GM21619 (cell line): ENCODE measurements at regions not wholly inside any gene's neighbourhood (a gene's known extent, or its start where the extent isn't known, plus 50 kb on each side); places are given as distances from the start of the nearest gene placed in this dataset.
"Not testable (repeated sequence)": the region's sequence is repeated elsewhere in the genome, so short reads cannot be mapped to it uniquely, and the experiment has no call there.

Experiments
- ATAC-seq: cut with Tn5 transposase; IDR thresholded peaks from one replicate; pipeline ENCODE4 v1.9.1; 2021; ENCODE audit not compliant: unreplicated experiment

DNA sequence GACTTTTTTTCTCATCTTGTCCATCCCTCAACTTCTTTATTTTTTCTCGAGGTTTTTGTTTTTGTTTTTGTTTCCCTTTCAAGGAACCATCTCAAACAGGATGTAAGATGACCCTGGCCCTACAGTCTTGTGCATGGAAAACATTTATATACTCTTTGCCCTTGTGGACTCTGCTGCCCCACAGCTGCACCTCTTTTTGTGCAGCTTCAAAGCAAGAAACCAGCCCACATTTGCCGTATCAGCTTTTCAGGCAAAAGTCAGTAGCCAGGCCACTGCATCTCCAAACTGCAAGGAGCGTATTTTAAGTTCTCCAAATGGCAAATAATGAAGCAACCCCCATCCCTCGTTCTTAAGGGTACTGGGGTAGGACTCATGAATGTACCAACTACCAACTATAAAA, 756.5 kb downstream of the C4orf33 start:
- ATAC-seq, result no peak

DNA sequence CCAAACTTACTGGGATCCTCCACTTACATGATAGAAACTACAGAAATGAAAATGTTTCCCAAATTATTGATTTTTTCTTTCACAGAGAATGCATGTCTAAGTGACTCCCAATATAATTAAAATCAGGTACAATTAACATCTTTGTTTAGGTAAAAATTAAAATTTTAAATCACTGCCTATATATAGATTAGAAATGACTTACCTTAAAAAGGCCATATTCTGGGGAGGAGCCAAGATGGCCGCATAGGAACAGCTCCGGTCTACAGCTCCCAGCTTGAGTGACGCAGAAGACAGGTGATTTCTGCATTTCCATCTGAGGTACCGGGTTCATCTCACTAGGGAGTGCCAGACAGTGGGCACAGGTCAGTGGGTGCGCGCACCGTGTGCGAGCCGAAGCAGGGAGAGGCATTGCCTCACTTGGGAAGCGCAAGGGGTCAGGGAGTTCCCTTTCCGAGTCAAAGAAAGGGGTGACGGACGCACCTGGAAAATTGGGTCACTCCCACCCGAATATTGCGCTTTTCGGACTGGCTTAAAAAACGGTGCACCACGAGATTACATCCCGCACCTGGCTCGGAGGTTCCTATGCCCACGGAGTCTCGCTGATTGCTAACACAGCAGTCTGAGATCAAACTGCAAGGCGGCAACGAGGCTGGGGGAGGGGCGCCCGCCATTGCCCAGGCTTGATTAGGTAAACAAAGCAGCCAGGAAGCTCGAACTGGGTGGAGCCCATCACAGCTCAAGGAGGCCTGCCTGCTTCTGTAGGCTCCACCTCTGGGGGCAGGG, 757.9 kb downstream of the C4orf33 start:
- ATAC-seq, result not testable (repeated sequence)

- ATAC-seq, result no peak
Observed at GRCh38 chr4:129862461-129862860, 766.5 kb downstream of the C4orf33 start.

DNA sequence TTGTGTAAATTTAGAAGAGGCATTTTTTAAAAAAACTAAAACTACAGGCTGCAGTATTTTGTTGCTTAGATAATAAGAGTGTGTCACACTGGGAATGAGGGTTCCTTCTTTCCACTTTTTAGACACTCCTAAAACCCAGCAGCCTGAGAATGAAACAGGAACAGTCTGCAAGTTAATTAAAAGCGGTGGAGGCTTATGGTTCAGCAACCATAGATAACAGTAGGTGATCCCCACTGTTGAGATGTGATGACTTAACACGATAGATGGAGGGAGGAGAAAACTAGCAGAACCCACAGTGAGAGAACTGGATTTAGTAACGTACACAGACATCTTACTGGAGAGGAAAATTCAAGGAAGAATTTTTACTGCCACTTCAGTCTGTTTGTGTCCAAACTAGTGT, 767.3 kb downstream of the C4orf33 start:
- no peak for ATAC-seq

- ATAC-seq, result no peak
Observed at GRCh38 chr4:129883996-129884395, 788.0 kb downstream of the C4orf33 start.

GRCh38 chr4:129897111-129897510, 801.2 kb downstream of the C4orf33 start:
- ATAC-seq, result no peak

DNA sequence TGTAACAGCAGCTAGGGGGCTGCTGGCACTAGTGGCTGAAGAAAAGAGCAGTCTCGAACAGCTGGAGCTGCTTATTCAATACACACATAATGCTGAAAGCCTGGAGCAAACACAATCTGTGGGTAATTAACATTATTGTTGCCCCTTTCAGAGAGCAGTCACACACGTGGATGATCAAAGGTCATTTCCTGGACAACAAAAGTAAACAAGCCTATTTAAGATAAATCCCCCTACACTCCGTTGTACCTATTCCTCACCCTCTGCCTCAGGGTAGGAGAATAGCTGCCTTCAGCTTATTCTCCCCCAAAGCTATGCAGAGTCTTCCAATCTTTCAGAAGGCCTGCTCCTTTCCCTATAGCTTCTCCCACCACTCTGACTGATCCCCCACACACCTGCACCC, 803.9 kb downstream of the C4orf33 start:
- ATAC-seq, result no peak

DNA sequence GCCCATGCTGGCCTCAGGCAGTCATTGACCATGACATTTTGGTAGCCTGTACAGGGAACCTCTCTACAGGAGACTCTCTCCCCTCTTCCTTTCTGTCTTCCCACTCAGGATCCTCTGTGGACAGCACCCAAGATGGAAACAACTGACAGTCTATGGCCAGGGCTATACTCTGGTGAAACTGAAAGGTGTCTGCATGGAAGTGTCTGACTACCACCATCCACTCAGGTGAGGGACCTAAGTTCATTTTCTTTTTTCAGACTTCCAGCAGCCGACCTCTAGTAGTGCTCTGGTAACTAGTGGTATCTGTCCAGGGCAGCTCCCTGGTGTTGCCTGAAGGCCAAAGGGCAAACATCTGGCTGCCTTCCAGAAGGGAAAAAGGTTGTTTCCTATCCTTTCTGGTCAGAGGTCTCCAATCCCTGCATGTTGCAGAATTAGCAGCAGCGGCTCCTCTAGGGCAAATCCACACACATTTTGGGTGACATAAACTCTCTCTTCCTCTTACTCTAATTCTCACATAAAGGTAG, 804.5 kb downstream of the C4orf33 start:
- no peak for ATAC-seq

GRCh38 chr4:129901205-129901604, 805.3 kb downstream of the C4orf33 start:
- no peak for ATAC-seq

GRCh38 chr4:129903861-129904260, 807.9 kb downstream of the C4orf33 start:
- ATAC-seq, result no peak

- no peak for ATAC-seq
Observed at GRCh38 chr4:129905256-129905655, 809.3 kb downstream of the C4orf33 start.

GRCh38 chr4:129908117-129908516, 812.2 kb downstream of the C4orf33 start:
- no peak for ATAC-seq

DNA sequence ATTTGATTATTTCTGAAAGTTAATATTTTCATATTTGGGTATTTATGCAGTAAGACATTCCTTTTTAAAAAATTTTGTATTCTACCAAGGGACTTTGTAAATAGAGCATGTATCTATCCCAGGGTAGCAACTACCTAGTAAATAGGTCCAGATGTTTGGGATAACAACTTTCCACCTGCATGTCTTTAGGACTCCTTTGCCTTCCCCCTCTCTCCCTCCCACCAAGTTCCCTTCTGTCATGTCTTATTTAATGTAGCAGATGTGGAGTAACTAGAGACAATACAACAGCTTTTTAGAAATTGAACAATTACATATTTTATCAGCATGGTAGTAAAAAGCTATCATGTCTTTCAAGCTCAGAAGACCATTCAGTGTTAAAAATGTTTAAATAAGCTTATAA, 821.0 kb downstream of the C4orf33 start:
- ATAC-seq, result no peak

GRCh38 chr4:129917651-129918050, 821.7 kb downstream of the C4orf33 start:
- no peak for ATAC-seq

DNA sequence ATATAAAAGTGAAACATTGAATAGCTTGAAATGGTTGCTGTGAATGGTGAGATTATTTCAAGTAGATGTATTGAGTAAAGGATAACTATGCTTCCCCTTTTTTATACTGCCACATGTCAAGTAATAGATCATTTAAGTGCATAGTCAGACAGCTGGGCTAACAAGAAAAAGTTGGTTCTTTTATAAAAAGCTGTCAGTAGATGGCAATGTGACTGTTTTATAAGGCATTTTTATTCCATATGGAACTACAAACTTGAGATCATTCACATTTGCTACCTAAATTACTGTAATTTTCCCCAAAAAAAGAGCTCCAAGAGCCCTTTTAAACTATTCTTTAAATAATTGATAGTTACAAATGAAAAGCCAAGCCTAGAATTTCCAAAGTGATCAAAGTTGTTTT, 831.0 kb downstream of the C4orf33 start:
- no peak for ATAC-seq

GRCh38 chr4:129929052-129929451, 833.1 kb downstream of the C4orf33 start:
- peak; percentile 64 for ATAC-seq

- ATAC-seq, result no peak
Observed at GRCh38 chr4:129929984-129930383, 834.0 kb downstream of the C4orf33 start.

DNA sequence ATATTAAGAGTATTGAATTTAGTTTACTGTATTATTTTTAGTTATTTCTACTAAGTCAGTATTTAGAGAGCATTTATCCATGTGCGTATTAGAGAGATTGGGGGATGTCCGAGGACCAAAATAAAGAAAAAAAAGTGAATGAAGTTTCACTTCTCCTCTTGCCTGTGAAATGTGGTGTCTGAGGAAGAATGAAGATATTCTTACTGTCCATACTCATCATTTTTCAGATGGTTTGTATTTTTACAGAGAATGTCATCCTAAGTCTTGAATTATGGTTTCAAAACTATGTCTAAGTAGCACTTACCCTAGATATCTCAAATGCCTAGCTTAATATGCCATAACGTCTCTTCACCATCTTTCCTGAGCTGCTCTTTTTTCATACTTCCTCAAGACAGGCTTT, 854.3 kb downstream of the C4orf33 start:
- ATAC-seq, result no peak

- ATAC-seq, result peak; percentile 71
Observed at GRCh38 chr4:129966175-129966574, 870.2 kb downstream of the C4orf33 start.

DNA sequence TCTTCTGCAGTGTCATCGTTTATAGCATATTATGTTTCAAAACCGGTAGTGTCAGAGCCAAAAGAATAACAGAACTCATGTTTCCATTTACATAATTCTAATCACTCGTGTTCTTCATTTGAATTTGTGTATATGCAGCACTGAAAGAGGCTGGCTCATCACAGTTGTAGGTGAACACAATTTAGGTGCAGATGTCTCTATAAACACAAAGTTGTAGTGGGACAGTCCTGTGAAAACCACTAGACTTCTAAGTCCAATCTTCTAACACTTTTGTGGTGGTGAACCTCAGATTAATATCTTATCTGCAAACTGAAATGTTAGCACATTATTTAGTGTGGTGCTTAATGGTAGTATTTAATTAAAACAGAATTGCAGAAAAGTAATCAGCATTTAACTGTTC, 872.4 kb downstream of the C4orf33 start:
- no peak for ATAC-seq

DNA sequence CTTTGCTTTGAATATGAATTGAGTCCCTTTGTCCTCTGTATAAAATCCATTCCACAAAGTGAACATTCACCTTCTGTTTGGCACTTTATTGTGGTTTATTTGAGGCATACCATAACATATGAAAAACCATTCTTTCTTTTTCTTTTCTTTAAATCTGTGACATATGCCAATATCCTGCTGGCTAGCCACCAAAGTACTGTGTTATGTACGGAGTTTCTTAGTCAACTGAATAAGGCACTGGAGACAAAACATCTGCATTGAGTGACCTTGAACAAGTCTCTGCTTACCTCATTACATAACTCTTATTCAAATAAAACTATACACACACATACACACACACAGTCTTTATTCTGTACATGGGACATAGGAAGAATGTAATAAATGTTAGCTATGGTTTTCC, 872.8 kb downstream of the C4orf33 start:
- ATAC-seq, result no peak

- no peak for ATAC-seq
Observed at GRCh38 chr4:129970801-129971200, 874.8 kb downstream of the C4orf33 start.

GRCh38 chr4:129971419-129971818, 875.5 kb downstream of the C4orf33 start:
- no peak for ATAC-seq
